ENCODE measurements at regions not wholly inside any gene's neighbourhood (a gene's known extent, or its start where the extent isn't known, plus 50 kb on each side); places are given as distances from the start of the nearest gene placed in this dataset.

DNA sequence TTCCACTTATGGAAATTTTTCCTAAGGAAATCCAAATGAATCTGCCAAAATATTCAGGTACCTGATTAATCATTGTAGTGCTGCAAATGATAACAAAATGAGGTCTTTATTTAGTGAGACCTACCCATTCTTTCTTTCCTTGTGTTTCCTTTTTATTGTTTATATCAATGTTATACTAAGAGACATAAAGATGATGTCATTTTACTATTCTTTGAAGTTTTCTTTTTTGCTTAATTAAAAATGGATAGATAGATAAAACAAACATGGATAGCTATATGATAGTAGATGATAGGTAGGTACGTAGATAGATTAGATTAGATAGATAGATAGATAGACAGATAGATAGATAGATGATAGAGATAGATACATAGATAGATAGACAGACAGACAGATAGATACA lies 669.5 kb upstream of the TBX3 start:
- no peak for TF ChIP-seq TCF12 (IDR thresholded peaks at IDR 0.05; ENCODE audit: low read depth, low read length)
- TF ChIP-seq EZH2 (IDR thresholded peaks at IDR 0.05; ENCODE audit: low read depth, low read length, severe bottlenecking) = no peak
- TF ChIP-seq, protein P1, sequence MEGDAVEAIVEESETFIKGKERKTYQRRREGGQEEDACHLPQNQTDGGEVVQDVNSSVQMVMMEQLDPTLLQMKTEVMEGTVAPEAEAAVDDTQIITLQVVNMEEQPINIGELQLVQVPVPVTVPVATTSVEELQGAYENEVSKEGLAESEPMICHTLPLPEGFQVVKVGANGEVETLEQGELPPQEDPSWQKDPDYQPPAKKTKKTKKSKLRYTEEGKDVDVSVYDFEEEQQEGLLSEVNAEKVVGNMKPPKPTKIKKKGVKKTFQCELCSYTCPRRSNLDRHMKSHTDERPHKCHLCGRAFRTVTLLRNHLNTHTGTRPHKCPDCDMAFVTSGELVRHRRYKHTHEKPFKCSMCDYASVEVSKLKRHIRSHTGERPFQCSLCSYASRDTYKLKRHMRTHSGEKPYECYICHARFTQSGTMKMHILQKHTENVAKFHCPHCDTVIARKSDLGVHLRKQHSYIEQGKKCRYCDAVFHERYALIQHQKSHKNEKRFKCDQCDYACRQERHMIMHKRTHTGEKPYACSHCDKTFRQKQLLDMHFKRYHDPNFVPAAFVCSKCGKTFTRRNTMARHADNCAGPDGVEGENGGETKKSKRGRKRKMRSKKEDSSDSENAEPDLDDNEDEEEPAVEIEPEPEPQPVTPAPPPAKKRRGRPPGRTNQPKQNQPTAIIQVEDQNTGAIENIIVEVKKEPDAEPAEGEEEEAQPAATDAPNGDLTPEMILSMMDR (IDR thresholded peaks at IDR 0.05; ENCODE audit: control extremely low read depth in 1 of 3, insufficient read depth in 1 of 3, low read depth in 1 of 3, low read length in 3 of 3) = no peak
- no peak for TF ChIP-seq POLR2A (IDR thresholded peaks at IDR 0.05; ENCODE audit: control extremely low read depth in 1 of 2, low read depth in 2 of 2, low read length in 2 of 2)
- TF ChIP-seq, protein P2, sequence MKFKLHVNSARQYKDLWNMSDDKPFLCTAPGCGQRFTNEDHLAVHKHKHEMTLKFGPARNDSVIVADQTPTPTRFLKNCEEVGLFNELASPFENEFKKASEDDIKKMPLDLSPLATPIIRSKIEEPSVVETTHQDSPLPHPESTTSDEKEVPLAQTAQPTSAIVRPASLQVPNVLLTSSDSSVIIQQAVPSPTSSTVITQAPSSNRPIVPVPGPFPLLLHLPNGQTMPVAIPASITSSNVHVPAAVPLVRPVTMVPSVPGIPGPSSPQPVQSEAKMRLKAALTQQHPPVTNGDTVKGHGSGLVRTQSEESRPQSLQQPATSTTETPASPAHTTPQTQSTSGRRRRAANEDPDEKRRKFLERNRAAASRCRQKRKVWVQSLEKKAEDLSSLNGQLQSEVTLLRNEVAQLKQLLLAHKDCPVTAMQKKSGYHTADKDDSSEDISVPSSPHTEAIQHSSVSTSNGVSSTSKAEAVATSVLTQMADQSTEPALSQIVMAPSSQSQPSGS (IDR thresholded peaks at IDR 0.05; ENCODE audit: low read length) = no peak
- no peak for TF ChIP-seq CHD2 (IDR thresholded peaks at IDR 0.05; ENCODE audit: low read length)
- TF ChIP-seq RFX5 (IDR thresholded peaks at IDR 0.05; ENCODE audit: borderline replicate concordance, low read depth, low read length) = no peak

Data from H1 (cell line).